ENCODE measurements at regions not wholly inside any gene's neighbourhood (a gene's known extent, or its start where the extent isn't known, plus 50 kb on each side); places are given as distances from the start of the nearest gene placed in this dataset.

DNA sequence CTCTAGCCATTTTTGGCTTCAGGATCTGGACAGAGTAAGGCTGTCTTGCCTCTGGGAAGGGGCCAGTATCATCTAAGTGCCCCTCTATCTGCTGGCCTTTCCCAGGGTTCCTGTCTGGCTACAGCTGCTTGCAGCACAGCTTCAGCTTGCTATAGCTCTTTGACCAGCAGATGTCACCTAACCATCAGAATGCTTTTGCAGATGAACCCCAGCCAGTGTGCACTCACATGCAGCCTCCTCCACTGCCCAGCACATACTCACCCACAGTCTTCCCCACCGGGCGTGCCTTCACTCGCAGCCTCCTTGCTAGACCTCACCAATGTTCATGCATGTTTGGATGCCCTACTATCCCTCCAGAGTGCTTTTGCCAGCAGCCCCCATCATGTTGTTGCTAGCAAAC lies 769.0 kb downstream of the BRINP3 start:
- TF ChIP-seq EZH2 (IDR thresholded peaks at IDR 0.05; ENCODE audit: low read depth), result no peak
- TF ChIP-seq, protein P1, sequence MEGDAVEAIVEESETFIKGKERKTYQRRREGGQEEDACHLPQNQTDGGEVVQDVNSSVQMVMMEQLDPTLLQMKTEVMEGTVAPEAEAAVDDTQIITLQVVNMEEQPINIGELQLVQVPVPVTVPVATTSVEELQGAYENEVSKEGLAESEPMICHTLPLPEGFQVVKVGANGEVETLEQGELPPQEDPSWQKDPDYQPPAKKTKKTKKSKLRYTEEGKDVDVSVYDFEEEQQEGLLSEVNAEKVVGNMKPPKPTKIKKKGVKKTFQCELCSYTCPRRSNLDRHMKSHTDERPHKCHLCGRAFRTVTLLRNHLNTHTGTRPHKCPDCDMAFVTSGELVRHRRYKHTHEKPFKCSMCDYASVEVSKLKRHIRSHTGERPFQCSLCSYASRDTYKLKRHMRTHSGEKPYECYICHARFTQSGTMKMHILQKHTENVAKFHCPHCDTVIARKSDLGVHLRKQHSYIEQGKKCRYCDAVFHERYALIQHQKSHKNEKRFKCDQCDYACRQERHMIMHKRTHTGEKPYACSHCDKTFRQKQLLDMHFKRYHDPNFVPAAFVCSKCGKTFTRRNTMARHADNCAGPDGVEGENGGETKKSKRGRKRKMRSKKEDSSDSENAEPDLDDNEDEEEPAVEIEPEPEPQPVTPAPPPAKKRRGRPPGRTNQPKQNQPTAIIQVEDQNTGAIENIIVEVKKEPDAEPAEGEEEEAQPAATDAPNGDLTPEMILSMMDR (conservative IDR thresholded peaks at IDR 0.05), result no peak

Measured in PC-9 (cell line).